ENCODE measurements at regions not wholly inside any gene's neighbourhood (a gene's known extent, or its start where the extent isn't known, plus 50 kb on each side); places are given as distances from the start of the nearest gene placed in this dataset.
"Not testable (repeated sequence)": the region's sequence is repeated elsewhere in the genome, so short reads cannot be mapped to it uniquely, and the experiment has no call there.

DNA sequence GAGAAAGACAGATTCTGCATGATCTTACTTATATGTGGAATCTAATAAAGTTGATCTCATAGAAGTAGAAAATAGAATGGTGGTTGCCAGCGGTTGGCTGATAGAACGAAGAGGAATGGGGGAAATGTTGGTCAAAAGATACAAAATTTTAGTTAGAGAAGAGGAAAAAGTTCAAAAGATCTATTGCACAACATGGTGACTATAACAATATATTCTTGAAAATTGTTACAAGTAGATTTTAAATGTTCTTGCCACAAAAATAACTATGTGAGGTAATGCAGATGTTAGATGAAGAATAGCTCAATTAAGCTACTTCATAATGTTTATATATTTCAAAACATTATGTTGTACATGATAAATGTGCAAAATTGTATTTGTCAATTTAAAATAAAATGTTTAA lies 112.3 kb upstream of the SMIM30 start:
- DNase-seq (ENCODE audit: low spot score) = no peak

DNA sequence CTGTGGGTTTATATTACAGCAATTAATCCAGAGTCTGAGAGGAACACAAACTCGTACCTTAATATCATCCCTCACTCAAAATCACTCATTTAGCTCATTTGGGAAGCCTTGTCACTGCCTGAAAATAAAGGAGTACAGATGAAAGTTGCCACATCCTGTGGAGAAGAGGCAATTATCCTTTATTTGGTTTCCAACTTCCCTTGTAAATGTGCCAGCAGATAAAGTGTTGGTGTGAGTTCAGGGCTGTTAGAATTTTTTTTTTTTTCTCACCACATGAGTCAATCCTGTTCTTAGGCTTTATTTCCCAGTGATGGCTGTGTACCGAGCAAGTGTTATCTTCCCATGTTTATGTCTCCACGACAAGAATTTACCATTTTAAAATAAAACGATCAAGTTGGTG lies 99.0 kb upstream of the SMIM30 start:
- no peak for DNase-seq (ENCODE audit: low spot score)

DNA sequence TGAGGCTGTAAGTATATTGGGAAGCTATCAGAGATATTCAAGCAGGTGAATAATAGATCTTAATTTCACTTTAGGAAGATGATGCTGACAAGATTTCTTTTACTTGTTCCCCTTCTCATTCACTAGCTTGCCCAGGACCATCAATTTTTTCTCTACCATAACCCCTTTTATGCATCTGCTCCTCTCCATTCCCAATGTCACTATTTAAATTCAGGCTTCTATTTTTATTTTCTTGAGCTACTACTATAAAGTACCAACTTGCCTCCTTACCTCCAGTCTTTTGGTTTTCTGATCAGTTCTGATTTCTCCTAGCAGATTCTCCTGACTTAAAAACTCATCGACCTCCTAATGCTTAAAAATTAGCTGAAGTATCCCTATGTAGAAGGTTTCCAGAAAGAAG lies 97.7 kb upstream of the SMIM30 start:
- DNase-seq (ENCODE audit: low spot score) = no peak

DNA sequence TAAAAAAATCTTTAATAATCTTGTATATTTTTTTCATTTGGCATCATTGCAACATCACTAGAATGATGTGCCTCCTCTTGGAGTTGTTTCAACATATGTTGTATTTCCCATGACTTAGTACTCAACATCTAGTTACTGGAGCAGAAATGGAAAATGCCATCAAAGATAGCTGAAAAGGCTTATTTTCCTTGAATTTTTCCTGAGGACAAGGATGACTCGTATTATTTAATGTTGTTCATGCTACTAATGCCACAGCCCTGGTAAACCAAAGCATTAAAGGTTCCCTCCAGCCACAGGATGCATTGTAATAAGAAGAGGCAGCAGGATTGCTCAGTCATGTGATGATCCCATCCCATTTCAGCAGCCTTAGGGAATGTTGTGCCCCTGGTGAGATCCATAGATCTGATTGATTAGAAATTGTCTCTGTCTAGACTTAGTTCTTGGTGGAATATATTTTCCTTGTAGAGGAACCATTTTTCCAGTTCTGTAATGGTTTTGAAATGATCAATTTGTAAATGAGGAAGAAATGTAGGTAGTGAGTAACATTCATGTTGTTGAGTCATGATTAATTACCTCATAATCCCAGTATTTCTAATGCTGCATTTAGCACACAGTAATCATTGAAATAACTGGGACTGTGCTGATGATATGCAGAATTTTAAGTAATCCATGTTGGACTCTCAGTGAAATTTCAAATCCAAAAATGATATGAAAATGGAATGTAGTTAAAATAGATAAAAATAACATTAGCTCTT lies 91.3 kb upstream of the SMIM30 start:
- no peak for DNase-seq (ENCODE audit: low spot score)

DNA sequence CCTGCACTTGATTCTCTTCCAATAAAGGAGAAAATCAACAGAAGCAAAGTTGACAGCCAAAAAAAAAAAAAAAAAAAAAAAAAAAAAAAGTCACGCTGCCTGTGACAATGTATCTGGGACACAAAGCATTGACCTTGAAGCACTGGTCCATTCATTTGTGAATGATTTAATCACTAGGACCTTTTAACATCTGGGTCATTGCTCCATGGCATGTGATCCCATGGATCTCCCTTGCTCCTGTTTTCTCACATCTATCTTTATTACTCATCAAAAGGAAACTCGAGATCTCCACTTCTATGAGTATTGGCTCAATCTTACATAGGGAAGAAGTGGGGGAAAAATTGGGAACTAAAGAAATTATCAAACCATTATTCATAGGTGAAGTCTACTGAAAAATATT lies 89.6 kb upstream of the SMIM30 start:
- no peak for DNase-seq (ENCODE audit: low spot score)

DNA sequence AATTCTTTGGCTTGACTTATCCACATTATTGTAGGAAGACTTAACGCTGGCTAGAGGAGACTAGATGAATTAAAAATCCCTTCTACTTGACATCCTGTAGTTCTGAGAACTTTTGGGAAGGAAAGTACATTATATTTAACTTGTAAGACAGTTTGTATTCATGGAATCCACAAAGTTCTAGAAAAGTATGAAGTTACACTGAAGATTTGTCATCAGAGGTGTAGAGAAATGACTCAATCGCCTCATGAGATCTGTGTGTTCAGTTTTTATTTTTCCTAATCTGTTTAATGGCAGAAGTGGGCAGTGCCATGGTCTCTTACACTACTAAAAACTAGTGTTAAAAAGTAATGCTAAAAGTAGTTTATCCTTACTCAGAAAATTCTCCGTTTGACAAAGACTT lies 89.1 kb upstream of the SMIM30 start:
- peak; percentile 5 for DNase-seq (ENCODE audit: low spot score)

DNA sequence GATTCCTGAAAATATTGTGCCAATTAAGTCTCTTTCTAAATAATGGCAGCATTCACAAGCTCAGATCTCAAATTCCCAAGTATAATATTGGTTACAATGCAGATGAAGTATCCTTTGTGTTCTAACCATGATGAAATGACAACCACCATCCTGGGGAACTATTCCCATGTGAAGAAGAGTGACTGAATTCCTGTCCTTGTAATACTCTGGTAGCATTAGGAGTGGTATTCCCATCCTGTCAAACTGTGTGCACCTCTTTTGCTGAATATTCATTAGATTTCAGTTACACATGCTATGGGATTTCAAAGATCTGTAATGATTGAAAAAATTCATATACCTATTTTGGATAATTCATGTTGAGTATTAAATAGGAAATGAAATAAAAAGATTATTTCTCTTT lies 86.1 kb upstream of the SMIM30 start:
- no peak for DNase-seq (ENCODE audit: low spot score)

DNA sequence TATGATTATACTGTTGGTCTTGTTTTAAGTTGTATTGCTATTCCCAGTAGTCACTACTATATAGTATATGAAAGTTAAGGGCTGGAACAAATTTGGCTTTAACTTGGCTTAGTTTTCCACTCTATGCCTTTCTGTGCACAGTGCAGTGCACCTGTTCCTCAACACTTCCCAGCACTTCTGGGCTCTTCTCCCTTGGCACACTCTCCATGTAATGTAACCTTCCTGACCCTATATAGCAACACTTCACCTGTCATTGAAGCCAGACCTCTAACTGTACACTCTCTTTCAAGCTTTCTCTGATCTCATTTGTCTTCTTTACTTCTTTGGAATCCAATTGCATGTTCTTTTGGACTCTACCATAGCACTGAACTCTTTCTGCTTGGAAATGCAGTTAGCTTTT lies 83.9 kb upstream of the SMIM30 start:
- DNase-seq (ENCODE audit: low spot score) = no peak

DNA sequence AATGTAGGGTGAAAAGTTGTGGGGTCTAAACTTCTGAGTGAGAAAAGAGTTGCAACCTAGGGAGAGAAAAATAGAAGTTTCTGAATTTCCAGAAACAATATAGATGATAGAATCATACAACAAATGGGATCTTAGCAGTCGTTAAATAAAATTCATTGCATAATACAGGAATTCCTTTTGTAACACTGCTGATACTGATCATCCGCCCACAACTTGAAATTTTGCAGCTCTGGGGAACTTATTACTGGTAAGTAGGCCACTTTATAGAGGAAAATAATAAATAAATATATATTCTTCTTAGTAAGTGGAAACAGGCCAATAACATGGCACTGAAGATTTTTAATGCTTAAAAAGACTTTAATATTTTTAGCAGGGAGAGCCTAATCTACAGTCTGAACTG lies 81.9 kb upstream of the SMIM30 start:
- no peak for DNase-seq (ENCODE audit: low spot score)

DNA sequence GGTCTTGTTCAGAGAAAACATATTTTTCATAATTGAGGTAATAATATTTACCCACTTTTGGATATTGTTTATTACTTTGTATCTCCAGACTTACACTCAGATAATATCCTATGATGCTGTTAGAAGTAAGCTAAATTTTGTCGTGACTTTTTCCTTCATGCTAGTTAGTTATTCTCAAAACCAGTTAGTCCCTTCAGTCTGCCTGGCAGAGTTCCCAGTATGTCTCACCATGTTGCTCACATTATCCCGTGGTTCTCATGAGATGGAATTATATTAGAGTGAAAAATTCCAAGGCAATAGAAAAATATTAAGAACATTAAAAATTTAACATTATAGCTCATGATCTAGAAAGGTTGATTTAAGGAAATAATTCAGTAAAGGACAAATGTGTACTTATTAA lies 81.5 kb upstream of the SMIM30 start:
- DNase-seq (ENCODE audit: low spot score) = no peak

DNA sequence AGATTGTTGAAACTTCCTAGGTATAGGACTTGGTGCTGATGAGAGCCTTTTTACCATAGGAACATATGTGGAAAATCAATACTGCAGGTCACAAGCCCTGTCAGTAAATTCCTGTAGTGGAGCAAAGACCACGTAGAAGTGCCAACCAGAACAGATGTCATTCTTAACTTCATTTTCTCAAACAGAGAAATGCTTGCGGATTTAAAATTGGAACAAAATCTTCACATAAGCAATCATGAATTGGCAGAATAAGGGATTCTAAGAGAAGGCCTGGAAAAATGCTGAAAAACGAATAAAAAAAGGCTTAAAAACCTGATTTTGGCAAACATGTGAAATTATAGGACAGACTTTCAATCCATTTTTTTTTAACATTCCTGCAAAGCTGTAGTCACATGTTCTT lies 80.8 kb upstream of the SMIM30 start:
- DNase-seq (ENCODE audit: low spot score) = no peak

DNA sequence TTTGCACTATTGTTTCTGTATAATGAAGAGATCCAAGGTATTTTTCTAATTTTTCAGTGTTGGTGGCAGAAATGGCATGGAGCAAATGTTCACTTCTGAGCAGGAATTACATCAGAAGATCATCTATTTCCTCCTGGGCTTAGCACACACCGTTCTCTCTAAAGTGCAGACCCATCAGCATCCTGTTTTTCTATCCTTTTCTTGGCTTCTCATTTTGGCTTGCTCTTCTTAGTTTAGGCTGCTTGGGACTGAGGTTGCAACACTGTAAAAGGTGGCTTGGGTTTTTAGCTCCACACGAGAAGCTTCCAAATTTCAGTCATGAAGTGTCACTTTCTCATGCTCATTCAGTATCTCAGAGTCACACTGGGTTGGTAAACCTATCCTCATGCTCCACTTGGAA lies 79.9 kb upstream of the SMIM30 start:
- no peak for DNase-seq (ENCODE audit: low spot score)

DNA sequence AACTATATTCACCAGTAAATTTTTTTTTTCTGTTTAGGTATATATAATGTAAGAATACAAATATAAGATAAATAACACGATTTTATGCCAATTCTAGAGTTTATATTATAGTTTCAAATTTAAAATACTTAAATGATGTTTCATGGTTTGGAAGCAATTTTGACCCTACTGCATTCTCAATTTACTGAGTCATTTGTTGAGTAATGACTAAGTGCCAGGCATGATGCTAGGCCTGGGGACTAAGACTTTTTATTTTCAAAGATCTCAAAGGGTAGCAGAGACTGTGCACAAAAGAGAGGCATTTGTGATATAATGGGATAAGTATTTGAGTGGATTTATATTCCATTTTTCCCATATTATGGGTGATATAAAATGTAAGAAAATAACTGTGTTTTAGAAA lies 78.9 kb upstream of the SMIM30 start:
- DNase-seq (ENCODE audit: low spot score) = peak; percentile 26

DNA sequence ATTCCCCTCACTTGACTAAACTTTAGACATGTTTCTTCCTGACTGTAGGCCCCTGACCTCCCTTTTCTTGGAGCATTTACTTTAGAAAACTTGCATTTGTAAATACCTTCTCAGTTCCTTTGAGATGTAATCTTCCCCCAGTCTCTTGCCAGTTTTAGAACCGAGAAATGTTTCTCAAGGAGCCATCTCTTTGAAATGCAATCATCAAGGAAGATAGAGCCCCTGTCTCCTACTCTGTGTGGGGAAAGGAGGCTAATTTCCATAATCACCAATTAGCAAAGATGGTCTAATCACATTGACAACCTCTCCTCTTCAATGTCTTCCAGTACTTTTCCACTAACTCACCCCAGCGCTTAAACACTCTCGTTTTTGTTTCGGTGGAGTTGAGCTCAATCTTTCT lies 70.0 kb upstream of the SMIM30 start:
- no peak for DNase-seq (ENCODE audit: low spot score)

DNA sequence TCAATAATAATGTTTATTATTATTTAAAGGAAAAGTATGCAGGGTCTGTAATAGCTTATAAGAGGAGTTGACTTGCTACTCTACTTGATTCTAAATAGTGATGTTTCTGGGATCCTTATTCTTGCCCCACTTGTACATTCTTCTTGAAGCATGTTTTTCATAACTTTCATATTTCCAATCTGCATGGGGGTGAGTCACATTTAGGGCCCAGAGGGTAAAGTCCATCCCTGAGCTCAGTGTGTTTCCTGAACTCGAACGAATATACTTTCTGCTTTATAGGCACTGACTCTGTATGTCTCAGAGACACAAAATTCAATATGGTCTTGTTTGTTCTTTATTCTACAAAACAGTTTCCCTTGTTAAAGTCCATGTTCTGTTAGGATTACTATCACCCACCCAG lies 61.0 kb upstream of the SMIM30 start:
- DNase-seq (ENCODE audit: low spot score) = no peak

DNA sequence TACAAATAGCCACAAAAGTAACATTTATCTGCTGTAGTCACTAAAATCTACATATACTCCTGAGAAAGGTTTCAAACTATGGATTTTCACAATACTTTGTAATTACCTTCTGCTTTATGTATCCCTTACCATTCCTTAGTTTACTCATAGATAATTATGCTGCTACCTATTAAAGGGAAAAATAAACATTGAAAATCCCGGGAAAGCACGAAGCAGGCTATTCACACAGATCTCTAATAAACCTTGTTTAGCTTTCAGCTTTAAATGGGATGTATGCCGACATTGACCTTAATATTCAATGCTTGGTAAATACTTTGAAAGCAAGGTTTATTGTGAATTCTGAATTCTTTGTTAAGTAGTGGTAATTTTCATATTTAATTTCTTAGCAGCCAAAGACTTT lies 58.5 kb upstream of the SMIM30 start:
- no peak for DNase-seq (ENCODE audit: low spot score)

DNA sequence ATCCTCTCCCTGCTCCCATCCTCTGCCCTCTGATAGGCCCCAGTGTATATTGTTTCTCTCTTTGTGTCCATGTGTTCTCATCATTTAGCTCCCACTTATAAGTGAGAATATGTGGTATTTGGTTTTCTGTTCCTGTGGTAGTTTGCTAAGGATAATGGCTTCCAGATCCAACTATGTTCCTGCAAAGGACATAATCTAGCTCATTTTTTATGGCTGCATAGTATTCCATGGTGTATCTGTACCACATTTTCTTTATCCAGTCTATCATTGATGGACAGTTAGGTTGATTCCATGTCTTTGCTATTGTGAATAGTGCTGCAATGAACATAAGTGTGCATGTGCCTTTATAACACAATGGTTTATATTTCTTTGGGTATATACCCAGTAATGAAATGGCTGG lies 57.8 kb upstream of the SMIM30 start:
- not testable (repeated sequence) for DNase-seq (ENCODE audit: low spot score)

DNA sequence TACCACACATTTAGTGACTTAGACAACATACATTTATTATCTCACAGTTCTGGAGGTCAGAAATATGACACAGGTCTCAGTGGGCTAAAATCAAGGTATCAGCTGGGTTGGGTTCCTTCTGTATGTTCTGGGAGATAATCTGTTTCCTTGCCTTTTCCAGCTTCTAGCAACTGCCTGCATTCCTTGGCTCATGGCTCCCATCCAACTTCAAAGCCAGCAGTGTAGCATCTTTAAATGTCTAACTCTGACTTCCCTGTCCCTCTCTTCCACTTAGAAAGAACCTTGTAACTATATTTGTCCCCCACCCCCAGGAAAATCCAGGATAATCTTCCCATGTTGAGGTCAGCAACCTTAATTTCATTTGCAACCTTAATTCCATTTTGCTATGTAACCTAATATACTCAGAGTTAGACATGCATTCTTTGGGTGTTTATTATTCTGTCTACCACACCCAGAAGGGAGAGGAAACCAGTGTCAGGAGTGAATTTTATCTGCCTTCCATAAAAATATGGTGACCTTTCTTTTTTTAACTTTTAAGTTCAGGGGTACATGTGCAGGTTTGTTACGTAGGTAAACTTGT lies 57.3 kb upstream of the SMIM30 start:
- DNase-seq (ENCODE audit: low spot score) = no peak

DNA sequence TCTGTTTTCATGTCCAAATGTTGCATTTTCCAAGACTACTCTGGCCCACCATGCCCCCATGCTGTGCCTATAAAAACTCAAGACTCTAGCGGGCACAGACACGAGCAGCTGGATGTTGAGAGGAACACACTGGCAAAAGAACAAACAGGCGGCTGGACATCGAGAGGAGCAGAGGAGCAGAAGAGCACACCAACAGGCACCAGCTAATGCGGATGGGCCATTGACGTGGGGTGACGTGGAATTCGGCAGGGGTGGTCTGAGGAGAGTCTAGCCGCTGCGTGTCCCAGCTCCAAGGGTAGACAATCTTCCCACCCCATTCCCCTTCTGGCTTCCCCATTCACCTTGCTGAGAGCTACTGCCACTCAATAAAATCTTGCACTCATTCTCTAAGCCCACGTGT lies 54.4 kb upstream of the SMIM30 start:
- DNase-seq (ENCODE audit: low spot score) = no peak

DNA sequence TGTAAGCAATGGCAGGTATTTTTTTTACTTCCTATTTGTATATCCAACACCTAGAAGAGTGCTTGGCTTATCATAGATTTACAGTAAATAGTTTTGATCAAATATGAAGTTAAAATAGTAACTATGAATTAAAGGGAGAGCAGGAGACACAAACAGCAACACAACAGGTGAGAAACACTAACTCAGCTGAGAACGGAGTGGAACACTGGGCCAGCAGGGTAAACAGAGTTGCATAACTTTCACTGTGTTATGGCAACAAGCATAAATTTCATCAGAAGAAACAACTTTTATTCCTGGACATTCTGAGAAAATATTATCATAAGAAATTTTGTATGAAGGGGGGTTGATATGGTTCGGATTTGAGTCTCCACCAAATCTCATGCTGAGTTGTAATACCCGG lies 52.2 kb upstream of the SMIM30 start:
- DNase-seq (ENCODE audit: low spot score) = no peak

Measured in activated CD4-positive, alpha-beta T cell treated with anti-CD3 and anti-CD28 coated beads, Interleukin-2, Interleukin-4, amounts not matched to agents 100 ng/mL and 50 ng/mL, durations not matched to agents 16 hours and 8 hours (primary cell).